GM23248 (cell line): ENCODE measurements at regions not wholly inside any gene's neighbourhood (a gene's known extent, or its start where the extent isn't known, plus 50 kb on each side); places are given as distances from the start of the nearest gene placed in this dataset.
A peak's percentile ranks its signal among the peaks of the same experiment; 100 is the strongest.

Experiments
- DNase-seq: peaks from one replicate; pipeline ENCODE4 v3.0.0-alpha.2; 2015
- H2AFZ ChIP-seq: fragments of 200-600 bp; sonication (generic); 2 replicates; pipeline ENCODE4 v1.6.1; 2016; ENCODE audit warnings: antibody characterized with exemption
- H3F3A ChIP-seq: fragments of 200-600 bp; sonication (generic); 2 replicates; pipeline ENCODE4 v1.6.1; 2016; ENCODE audit warnings: mild to moderate bottlenecking, antibody characterized with exemption, mixed run types; ENCODE audit not compliant: insufficient read depth
- H3K27ac ChIP-seq: fragments of 200-600 bp; sonication (generic); 2 replicates; pipeline ENCODE4 v1.5.1; 2016; ENCODE audit warnings: mild to moderate bottlenecking
- H3K27me3 ChIP-seq: fragments of 200-600 bp; sonication (generic); replicated peaks from 2 replicates; pipeline ENCODE4 v1.6.1; 2016; ENCODE audit warnings: mild to moderate bottlenecking; ENCODE audit not compliant: insufficient read depth
- H3K36me3 ChIP-seq: fragments of 200-600 bp; sonication (generic); 2 replicates; pipeline ENCODE4 v1.6.1; 2016; ENCODE audit warnings: low read depth, mild to moderate bottlenecking
- H3K4me1 ChIP-seq: fragments of 200-600 bp; sonication (generic); 2 replicates; pipeline ENCODE4 v1.6.1; 2016; ENCODE audit warnings: mild to moderate bottlenecking; ENCODE audit not compliant: insufficient read depth
- H3K4me2 ChIP-seq: fragments of 200-600 bp; sonication (generic); one replicate; pipeline ENCODE4 v1.6.1; 2016; ENCODE audit warnings: mild to moderate bottlenecking; ENCODE audit not compliant: unreplicated experiment
- H3K4me3 ChIP-seq: fragments of 200-600 bp; sonication (generic); 2 replicates; pipeline ENCODE4 v1.5.1; 2016; ENCODE audit warnings: mild to moderate bottlenecking
- H3K79me2 ChIP-seq: fragments of 200-600 bp; sonication (generic); 2 replicates; pipeline ENCODE4 v1.6.1; 2016; ENCODE audit warnings: mild to moderate bottlenecking; ENCODE audit not compliant: insufficient read depth
- H3K9ac ChIP-seq: fragments of 200-600 bp; sonication (generic); 2 replicates; pipeline ENCODE4 v1.6.1; 2016; ENCODE audit warnings: mild to moderate bottlenecking
- H3K9me2 ChIP-seq: fragments of 200-600 bp; sonication (generic); 2 replicates; pipeline ENCODE4 v1.6.1; 2016; ENCODE audit warnings: mixed run types, mild to moderate bottlenecking, moderate library complexity; ENCODE audit not compliant: insufficient read depth
- H3K9me3 ChIP-seq: fragments of 200-600 bp; sonication (generic); one replicate; pipeline ENCODE4 v1.6.1; 2017; ENCODE audit warnings: low read depth
- H4K20me1 ChIP-seq: fragments of 200-600 bp; sonication (generic); 2 replicates; pipeline ENCODE4 v1.6.0; 2016; ENCODE audit not compliant: insufficient read depth
- EZH2 ChIP-seq: fragments of 200-600 bp; sonication (generic); IDR thresholded peaks from 2 replicates; pipeline ENCODE4 v1.6.1; 2018; ENCODE audit warnings: antibody characterized with exemption, mild to moderate bottlenecking; ENCODE audit not compliant: insufficient read depth, poor library complexity, severe bottlenecking
- EZH2phosphoT487 ChIP-seq: fragments of 200-600 bp; sonication (generic); IDR thresholded peaks from 2 replicates; pipeline ENCODE4 v1.6.1; 2018; ENCODE audit warnings: antibody characterized with exemption, moderate library complexity, mild to moderate bottlenecking, low read depth; ENCODE audit not compliant: insufficient read depth
- WGBS, 2 experiments: methylation state at CpG; one replicate each; pipeline ENCODE4 v1.1.6; 2015 to 2017; ENCODE audit warnings: low lambda C conversion rate in 2 of 2, low coverage in 1 of 2; ENCODE audit errors: missing lambda C conversion rate in 2 of 2; 5-methylcytosine and 5-hydroxymethylcytosine counted together
- in situ Hi-C: fragments of 300-500 bp; cut with MboI; formaldehyde crosslinking; loops from 2 replicates; pipeline ENCODE4 v1.15.0; 2020

GRCh38 chr2:67652679-67653078 lies 255.5 kb downstream of the ETAA1 start:
- H3K4me2 ChIP-seq = no peak overlapping the region
- peaks cover 32% of the 10 kb centered on the region for H3K4me1 ChIP-seq
- H4K20me1 ChIP-seq = no peaks in the 10 kb centered on the region
- H3K79me2 ChIP-seq = no peaks in the 10 kb centered on the region
- no peak overlapping the region for H3K27ac ChIP-seq
- H3K9me2 ChIP-seq = no peaks in the 10 kb centered on the region
- peaks cover 15% of the 10 kb centered on the region for H3F3A ChIP-seq
- DNase-seq = no peak
- 100% methylated on average over 1 of the region's 1 CpG for WGBS, 2 experiments
- no peak for TF ChIP-seq EZH2
- TF ChIP-seq EZH2phosphoT487 = no peak
- no peaks in the 10 kb centered on the region for H3K36me3 ChIP-seq
- no peak overlapping the region for H2AFZ ChIP-seq
- H3K4me3 ChIP-seq = no peak overlapping the region
- in situ Hi-C loops = loop anchor here (10.0 kb wide), 1 partner anchor 408 kb away; no protein-coding TSS in a partner anchor
- H3K9ac ChIP-seq = no peak overlapping the region
- H3K27me3 ChIP-seq = no peaks in the 10 kb centered on the region
- no peaks in the 10 kb centered on the region for H3K9me3 ChIP-seq

DNA sequence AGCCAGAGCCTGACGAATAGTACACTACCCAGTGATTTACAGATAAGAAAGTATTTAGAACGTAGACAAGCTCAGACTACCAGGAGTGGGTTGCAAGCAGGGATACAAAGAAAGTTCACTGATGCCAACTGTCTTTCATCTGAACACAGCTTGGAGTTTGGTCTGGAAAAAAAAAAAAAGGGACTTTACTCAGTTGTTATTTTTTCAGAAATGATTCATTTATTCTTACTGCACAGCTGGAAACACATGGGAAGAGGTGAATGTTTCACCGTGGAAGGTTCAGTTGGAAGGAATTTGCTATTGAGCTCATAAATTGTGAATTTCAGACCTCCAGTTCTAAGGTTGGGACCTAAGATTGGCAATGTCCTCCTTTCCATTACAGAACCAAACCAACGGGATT lies 259.7 kb downstream of the ETAA1 start:
- TF ChIP-seq EZH2phosphoT487 (no peak), EZH2 (no peak)
- Histone ChIP-seq H3K79me2 (no peaks in the 10 kb centered on the region), H2AFZ (no peak overlapping the region), H3K36me3 (no peaks in the 10 kb centered on the region), H3K9ac (no peak overlapping the region), H3K27ac (no peak overlapping the region), H3K9me3 (no peaks in the 10 kb centered on the region), H3K27me3 (no peaks in the 10 kb centered on the region), H3K4me2 (no peak overlapping the region), H3K9me2 (no peaks in the 10 kb centered on the region), H3K4me1 (peaks cover 11% of the 10 kb centered on the region), H3K4me3 (no peak overlapping the region), H3F3A (no peaks in the 10 kb centered on the region), H4K20me1 (no peaks in the 10 kb centered on the region)
- peak; percentile 31 for DNase-seq
- in situ Hi-C loops = loop anchor here (10.0 kb wide), 1 partner anchor 412 kb away; no protein-coding TSS in a partner anchor
- 49 to 54% methylated on average over 4 of the region's 4 CpGs for WGBS, 2 experiments

DNA sequence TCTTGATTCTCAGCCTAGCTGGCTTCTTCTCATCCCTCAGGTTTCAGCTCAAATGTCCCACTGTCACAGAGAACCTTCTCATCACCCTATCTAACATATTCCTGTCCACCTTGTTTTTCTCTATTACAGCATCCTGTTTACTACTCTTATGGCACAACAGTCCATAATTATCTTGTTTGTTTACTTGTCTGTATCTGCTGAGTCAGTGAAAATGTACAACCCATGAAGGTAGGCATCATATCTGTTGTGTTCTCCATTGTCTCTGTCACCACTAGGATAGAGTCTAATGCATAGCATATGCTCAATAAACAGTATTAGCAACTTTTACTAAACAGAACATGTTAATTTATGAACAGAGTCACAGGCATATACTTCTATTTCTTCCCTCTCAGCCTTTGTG lies 261.7 kb downstream of the ETAA1 start:
- Histone ChIP-seq H3K9me3 (no peaks in the 10 kb centered on the region), H2AFZ (no peak overlapping the region), H3K27ac (no peak overlapping the region), H3K9ac (no peak overlapping the region), H3K79me2 (no peaks in the 10 kb centered on the region), H3K4me1 (peaks cover 9% of the 10 kb centered on the region), H3K4me2 (no peak overlapping the region), H3F3A (no peaks in the 10 kb centered on the region), H3K36me3 (no peaks in the 10 kb centered on the region), H3K4me3 (no peak overlapping the region), H4K20me1 (no peaks in the 10 kb centered on the region), H3K9me2 (no peaks in the 10 kb centered on the region), H3K27me3 (no peaks in the 10 kb centered on the region)
- no peak for TF ChIP-seq EZH2phosphoT487
- TF ChIP-seq EZH2 = no peak
- no peak for DNase-seq
- in situ Hi-C loops = loop anchor here (10.0 kb wide), 1 partner anchor 414 kb away; no protein-coding TSS in a partner anchor

DNA sequence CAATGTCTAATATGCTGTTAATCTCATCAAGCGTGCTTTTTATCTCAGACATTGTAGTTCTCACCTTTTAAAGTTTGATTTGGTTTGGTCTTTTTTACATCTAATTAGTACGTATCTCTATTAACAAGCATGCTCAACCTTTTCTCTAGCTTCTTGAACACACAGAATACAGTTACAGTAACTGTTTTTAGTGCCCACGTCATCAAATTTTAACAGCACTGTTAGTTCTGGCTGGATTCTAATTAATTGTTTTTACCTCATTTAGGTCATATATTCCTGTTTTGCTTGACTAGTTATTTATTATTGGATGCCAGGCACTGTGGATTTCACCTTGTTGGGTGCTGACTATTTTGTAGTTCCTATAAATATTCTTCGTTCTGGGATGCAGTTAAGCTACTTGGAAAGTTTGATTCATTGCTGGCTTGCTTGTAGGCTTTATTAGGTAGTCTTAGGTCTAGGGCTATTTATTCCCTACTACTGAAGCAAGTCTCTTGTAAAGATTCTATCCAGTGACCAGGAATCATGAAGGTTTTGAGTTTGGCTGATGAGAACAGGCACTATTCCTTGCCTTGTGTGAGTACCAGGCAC lies 263.0 kb downstream of the ETAA1 start:
- DNase-seq = no peak
- H3K79me2 ChIP-seq = no peaks in the 10 kb centered on the region
- no peaks in the 10 kb centered on the region for H3F3A ChIP-seq
- H3K4me2 ChIP-seq = no peak overlapping the region
- no peaks in the 10 kb centered on the region for H3K9me2 ChIP-seq
- H3K27ac ChIP-seq = no peak overlapping the region
- no peak for TF ChIP-seq EZH2
- no peak for TF ChIP-seq EZH2phosphoT487
- no peaks in the 10 kb centered on the region for H3K9me3 ChIP-seq
- no peak overlapping the region for H3K9ac ChIP-seq
- peaks cover 9% of the 10 kb centered on the region for H3K4me1 ChIP-seq
- in situ Hi-C loops = no loop called here
- H4K20me1 ChIP-seq = no peaks in the 10 kb centered on the region
- no peak overlapping the region for H3K4me3 ChIP-seq
- WGBS, 2 experiments = 82 to 85% methylated on average over 4 of the region's 4 CpGs
- no peaks in the 10 kb centered on the region for H3K27me3 ChIP-seq
- no peak overlapping the region for H2AFZ ChIP-seq
- no peaks in the 10 kb centered on the region for H3K36me3 ChIP-seq

- Histone ChIP-seq H3K9me2 (no peaks in the 10 kb centered on the region), H3K4me2 (no peak overlapping the region), H3K27ac (no peak overlapping the region), H3K4me1 (peaks cover 9% of the 10 kb centered on the region), H3F3A (no peaks in the 10 kb centered on the region), H3K9me3 (no peaks in the 10 kb centered on the region), H4K20me1 (no peaks in the 10 kb centered on the region), H3K27me3 (no peaks in the 10 kb centered on the region), H3K79me2 (no peaks in the 10 kb centered on the region), H3K4me3 (no peak overlapping the region), H2AFZ (peak overlapping the region; percentile 63), H3K36me3 (no peaks in the 10 kb centered on the region), H3K9ac (no peak overlapping the region)
- in situ Hi-C loops = no loop called here
- no peak for TF ChIP-seq EZH2phosphoT487
- TF ChIP-seq EZH2 = no peak
- peak; percentile 61 for DNase-seq
These were observed 263.7 kb downstream of the ETAA1 start for GRCh38 chr2:67660871-67661270.
